ENCODE measurements at regions not wholly inside any gene's neighbourhood (a gene's known extent, or its start where the extent isn't known, plus 50 kb on each side); places are given as distances from the start of the nearest gene placed in this dataset.

DNA sequence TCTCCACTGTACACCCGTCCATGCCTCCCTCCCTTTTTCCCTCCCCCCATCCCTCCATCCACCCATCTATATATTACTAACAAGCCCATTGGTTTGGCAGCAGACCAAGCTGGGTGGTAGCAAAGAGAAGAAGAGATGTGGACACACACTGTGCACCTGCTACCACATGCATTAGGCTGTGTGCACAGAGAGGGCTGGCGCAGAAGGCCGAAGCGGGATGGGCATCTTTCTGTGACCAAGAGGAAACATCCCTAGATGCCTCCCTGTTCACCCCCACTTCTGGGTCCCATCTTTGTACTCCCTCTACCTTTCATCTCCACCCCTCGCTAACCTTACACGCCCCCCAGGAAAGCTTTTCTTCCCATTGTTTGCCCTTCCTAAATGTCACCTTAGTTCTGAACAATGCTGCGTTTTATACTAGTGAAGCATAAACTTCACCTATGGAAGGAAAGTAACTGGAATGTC lies 64.9 kb upstream of the AFDN start:
- TF ChIP-seq GATA3 (IDR thresholded peaks at IDR 0.05; ENCODE audit: low read depth, low read length) (no peak), GATA2 (IDR thresholded peaks at IDR 0.05; ENCODE audit: low read depth, low read length) (no peak)

DNA sequence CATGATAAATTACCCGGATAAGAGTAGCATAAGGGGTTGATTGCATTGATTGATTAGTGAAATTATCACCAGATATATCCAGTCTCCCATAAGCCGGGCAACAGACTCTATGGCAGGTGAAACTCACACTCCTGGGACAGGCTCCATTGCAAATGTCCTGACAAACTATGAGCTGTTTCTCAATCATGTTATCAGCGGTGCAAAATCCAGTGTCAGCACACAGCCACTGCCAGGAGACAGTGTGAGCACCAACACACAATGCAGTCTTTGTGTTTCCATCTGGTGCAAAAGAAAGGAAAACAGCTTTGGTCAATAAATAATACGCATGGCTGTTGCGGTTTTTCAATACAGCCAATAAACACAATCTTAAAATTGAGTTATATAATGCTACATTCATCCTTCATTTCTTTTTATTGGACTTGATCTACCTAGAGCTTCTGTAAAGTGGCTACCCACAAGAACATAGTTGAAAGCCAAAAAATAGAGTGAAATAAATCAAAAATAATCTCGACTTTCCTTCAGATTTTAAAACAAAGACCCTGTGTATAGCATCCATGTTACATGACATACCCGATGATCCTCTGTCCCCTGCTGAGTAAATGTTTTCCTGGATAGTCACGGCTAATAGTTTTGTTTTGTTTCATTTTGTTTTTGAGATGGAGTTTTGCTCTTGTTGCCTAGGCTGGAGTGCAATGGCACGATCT lies 64.3 kb upstream of the AFDN start:
- no peak for TF ChIP-seq GATA3 (IDR thresholded peaks at IDR 0.05; ENCODE audit: low read depth, low read length)
- TF ChIP-seq GATA2 (IDR thresholded peaks at IDR 0.05; ENCODE audit: low read depth, low read length) = no peak

DNA sequence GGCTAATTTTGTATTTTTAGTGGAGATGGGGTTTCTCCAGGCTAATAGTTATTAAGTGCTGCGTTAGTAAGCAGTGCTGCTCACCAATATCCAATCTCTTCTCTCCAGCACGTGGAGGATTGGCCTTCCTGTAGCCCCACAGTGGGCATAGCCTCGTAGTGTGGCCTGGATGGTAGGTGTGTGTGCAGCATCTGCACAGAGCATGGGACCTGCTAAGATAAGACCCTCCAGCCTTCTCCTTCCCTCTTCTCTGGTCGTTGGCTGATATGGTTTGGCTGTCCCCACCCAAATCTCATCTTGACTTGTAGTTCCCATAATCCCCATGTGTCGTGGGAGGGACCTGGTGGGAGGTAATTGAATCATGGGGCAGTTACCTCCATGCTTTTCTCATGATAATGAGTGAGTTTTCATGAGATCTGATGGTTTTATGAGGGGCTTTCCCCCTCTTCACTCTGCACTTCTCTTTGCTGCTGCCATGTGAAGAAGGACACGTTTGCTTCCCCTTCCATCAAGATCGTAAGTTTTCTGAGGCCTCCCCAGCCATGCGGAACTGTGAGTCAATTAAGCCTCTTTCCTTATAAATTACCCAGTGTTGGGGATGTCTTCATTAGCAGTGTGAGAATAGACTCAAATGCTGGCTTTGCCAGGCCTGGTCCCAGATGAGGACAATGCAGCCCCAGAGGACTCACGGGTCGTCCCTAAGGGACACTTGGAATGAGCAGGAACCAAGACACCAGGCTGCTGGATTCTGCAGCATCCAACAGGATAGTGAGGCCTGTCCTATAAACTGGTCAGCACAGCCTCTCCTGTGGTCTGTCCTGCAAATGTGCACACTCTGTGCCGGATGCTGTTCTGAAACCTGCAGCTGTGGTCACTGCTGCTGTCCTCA lies 63.4 kb upstream of the AFDN start:
- TF ChIP-seq GATA3 (IDR thresholded peaks at IDR 0.05; ENCODE audit: low read depth, low read length) (no peak), GATA2 (IDR thresholded peaks at IDR 0.05; ENCODE audit: low read depth, low read length) (no peak)

DNA sequence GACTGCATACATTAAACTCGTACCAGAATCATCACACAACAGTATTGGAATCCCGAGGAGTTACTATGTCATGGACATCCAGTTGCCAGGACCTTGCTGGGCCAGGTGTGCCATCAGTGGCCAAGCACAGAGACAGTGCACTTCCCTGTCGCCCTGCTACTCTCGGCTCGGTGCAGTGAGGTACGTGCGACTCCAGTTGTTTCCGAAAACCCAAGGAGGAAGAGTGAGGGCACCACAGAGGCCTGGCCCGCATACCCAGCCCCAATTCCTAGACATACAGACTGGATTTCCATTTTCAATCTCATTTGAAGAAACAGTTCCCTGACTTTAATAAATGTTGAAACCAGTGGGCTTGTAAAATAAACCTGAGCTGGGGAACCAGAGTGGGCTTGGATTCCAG lies 62.5 kb upstream of the AFDN start:
- TF ChIP-seq GATA3 (IDR thresholded peaks at IDR 0.05; ENCODE audit: low read depth, low read length) = no peak
- TF ChIP-seq GATA2 (IDR thresholded peaks at IDR 0.05; ENCODE audit: low read depth, low read length) = no peak

DNA sequence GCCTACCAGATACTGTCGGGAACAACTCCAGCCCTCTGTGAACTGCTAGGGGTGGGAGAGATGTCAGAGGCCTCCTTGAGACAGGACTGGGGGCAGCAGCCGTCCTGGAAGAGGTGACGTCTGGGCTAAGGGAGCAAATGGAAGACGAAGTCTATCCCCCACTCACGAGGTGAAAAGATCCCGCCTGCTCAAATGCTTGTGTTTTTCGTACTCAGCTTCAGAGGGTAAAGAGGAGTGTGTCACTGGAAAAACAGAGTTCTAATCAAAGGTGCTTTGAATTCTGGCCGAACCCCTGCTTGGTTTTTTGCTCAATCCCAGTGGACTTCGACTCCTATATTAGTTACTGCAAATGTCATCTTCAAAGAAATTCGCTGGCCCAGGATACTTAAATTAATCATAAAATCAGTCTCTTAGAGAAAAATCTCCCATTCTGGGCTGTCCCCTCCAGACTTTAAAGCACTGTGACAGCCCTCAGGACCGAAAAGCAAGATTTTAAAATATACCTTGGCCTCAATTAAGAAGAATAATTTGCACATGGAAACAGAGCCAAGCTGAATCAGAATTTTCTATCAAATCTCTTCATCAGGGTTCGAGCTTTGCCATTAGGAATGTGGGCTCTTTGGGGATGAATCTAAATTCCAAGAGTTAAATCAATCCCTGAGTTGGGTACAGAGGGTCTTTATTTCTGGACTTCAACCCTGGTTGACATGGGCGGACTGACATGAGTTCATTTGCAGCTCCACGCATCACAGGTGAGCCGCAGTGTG lies 61.8 kb upstream of the AFDN start:
- TF ChIP-seq GATA2 (IDR thresholded peaks at IDR 0.05; ENCODE audit: low read depth, low read length) = no peak
- TF ChIP-seq GATA3 (IDR thresholded peaks at IDR 0.05; ENCODE audit: low read depth, low read length) = no peak

DNA sequence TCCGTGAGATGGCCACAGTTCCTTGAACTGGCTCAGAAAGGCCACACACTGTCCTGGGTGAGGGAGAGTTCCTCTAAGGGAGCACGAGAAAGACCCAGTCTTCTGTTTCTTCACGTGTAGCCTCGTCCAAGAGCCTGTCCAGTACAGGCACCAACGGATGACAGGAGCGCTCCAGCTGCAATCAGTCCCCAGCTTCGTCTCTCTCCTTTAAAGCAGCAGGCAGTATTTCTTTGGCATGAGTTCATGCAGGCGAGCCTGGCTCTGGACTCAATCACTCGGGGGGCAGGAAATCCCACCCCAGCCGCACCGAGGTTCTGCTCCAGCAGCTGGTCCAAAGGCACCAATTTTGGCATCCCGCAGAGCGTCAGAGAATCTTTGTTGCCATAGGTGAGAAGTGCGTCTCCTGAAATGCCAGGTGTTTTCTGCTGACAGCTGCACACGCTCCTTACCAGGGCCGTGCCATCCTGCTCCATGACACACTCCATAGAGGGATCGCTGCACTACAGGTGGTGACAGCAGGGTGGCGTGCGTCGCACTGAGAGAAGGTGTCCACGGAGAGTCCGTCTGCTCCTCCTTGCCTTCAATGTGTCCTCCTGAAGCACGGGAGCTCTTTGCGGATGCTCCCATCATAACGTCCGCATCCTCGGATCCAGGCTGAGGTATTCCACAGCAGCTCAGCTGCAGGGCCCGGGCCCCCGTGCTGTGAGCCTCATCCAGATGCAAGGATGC lies 59.6 kb upstream of the AFDN start:
- TF ChIP-seq GATA2 (IDR thresholded peaks at IDR 0.05; ENCODE audit: low read depth, low read length) = no peak
- TF ChIP-seq GATA3 (IDR thresholded peaks at IDR 0.05; ENCODE audit: low read depth, low read length) = no peak

DNA sequence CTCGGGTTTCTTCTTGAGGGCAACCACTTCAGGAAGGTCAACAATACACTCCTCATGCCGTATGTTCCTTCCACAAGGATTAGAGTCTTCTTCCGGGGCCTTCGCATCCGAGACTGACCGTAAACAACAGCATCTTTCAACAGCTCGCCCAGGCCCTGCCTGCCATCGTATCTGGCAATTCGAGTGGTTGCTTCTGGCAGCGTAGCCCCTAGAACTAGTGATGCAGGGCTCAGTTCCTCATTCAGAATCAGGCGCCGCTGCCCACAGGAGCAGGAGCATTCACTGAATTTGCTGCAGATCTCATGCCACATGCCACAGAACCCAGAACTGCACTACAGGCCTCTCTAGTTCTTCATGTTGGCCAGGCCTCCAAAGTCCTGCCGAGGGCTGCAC lies 59.0 kb upstream of the AFDN start:
- TF ChIP-seq GATA3 (IDR thresholded peaks at IDR 0.05; ENCODE audit: low read depth, low read length) (no peak), GATA2 (IDR thresholded peaks at IDR 0.05; ENCODE audit: low read depth, low read length) (no peak)

DNA sequence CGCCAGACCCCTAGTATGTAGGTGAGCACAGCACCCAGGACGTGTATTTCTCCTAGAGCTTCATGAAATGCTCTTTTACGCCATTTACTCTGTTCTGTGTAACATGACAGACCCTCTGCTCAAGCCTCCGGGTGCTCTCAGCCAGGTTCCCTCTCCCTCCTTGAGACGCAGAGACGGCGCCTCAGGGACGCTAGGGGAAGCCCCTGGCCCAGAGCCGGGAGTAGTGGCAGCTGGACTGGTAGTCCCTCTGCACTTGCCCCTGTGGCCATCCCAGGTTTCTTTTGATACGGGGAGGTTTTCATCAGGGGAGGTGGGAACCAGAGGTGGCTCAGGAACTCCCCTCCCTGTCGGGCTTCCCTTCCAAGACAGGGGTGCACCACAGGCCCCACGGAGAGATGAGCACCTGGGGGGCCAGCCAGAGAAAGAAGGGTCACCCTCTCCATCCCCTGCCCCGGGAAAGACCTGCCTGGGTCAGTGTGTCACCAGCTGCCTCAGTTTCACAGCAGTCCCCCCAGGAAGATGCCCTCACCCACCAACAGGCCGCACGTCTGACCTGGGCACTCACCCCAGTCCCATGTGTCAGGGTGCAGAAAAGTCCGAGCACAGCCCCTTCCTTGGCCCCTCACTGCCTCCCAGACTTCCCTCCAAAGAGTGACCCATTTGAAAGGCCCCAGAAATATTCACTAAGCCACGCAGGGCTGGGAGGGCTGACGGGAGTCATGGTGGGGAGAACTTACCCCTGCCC lies 58.1 kb upstream of the AFDN start:
- TF ChIP-seq GATA2 (IDR thresholded peaks at IDR 0.05; ENCODE audit: low read depth, low read length) (no peak), GATA3 (IDR thresholded peaks at IDR 0.05; ENCODE audit: low read depth, low read length) (no peak)

DNA sequence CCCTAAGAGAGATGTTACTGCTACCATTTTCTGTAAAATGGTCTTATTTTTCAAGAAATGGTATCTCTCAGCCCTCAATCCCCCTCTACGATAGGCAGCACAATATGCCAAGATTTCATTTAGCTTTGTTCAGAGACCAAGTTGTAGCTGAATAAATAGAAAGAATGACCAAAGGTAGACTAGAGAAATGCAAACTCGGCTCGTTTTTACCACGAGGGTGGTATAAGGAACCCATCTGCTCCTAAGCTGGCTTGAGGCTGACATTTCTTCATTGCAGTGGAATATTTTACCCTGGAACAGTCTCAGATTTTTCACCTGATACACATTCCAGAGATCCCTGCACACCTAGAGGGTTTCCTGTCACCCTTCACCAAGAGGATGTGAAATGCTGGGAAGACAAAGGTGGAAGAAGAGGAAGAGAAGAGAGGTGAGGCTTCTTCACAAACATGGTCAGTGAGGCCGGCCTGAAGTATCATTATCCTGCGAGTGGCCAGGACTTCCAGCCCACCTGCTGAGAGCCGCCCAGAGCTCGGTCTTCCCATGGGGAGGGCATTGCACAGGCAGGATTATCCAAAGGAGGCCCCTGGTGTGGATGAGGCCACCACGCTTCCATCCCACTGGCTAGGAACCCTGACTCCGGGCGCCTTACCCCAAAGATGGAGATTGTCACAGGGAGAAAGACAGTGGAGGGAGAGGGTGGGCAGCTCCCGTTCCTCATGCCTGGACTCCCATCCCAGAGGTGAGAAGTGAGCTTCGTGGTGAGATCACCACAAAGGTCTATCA lies 57.1 kb upstream of the AFDN start:
- no peak for TF ChIP-seq GATA3 (IDR thresholded peaks at IDR 0.05; ENCODE audit: low read depth, low read length)
- TF ChIP-seq GATA2 (IDR thresholded peaks at IDR 0.05; ENCODE audit: low read depth, low read length) = no peak

DNA sequence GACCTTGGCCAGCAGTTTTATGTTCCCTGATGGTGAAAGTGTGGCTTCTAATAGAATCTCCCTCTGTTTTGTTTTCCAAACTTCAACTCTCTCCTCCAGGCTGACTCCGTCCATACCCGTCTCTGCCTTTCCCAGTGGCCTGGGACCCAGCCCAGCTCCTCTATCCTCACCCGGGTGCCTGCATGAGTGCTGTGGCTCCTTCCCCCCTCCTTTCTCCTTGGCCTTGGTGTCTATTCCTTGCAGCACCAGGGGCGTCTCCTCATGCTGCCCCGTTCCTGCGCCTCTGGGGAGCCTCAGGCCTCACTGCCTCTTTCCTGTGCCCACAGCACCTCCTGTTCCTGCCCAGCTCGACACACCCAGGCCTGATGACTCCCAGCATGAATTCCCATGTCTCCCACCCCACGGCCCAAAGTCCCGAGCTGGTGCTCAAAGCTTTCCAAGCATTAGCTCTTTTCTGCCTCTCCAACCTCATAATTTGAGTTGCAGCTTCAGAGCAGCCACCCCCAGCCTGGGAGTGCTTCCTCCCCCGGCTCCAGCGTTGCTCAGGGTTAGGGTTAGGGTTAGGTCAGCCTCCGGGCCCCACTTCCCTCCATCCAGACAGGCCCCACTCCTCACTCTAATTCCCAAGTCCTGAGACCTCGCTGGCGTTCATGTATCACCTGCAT lies 56.3 kb upstream of the AFDN start:
- no peak for TF ChIP-seq GATA2 (IDR thresholded peaks at IDR 0.05; ENCODE audit: low read depth, low read length)
- no peak for TF ChIP-seq GATA3 (IDR thresholded peaks at IDR 0.05; ENCODE audit: low read depth, low read length)

DNA sequence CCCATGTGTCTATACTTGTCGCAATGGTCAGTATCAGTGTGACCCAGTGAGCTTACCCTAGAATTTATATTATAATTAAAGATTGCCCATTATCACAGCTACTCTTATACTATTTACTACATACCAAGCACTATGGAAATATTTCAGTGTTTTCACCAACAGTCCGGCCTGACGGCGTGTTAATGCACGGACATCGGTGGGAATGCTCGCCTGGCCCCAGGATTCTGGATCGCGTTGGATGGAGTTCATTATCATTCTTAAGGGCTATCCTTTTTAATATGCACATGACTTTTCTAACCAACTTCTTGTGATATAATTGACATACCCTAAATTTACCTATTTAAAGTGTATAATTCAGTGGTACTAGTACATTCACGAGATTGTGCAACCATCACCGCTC lies 51.8 kb upstream of the AFDN start:
- TF ChIP-seq GATA3 (IDR thresholded peaks at IDR 0.05; ENCODE audit: low read depth, low read length) = no peak
- TF ChIP-seq GATA2 (IDR thresholded peaks at IDR 0.05; ENCODE audit: low read depth, low read length) = no peak
